ENCODE measurements at regions not wholly inside any gene's neighbourhood (a gene's known extent, or its start where the extent isn't known, plus 50 kb on each side); places are given as distances from the start of the nearest gene placed in this dataset.

DNA sequence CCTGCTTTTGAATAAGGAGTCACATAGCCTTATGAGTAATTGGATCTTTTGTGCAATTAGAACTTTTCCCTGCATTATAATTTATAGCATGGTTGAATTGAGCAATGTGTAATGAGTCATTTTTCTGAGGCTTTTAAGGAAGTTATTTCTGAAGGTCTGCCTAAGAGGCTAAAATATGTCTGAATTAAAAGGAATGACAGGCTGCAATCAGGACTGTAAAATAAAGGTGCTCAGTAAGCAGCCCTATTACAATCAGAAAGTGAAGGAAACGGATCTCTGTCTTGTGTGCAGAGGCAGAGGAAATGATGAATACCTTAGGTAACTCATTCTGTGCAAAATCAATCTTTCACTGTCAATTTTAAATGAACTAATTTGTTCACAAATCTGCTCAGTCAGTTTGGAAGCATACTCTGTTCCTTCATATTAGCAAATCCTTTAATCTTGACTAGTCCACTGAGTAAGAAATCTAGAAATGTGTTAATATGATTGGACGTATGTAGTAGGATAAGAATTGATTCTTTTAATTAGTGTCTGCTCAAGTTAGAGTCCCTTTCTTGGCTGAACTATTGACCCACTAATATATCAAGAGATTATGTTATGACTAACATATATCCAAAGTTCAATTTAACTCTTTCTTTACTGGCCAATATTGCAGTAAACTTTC is 290.1 kb downstream of the ZIC1 start:
- no peak for TF ChIP-seq CTCF (IDR thresholded peaks at IDR 0.05; ENCODE audit: low read depth, low read length, poor library complexity, severe bottlenecking)
- TF ChIP-seq EZH2phosphoT487 (IDR thresholded peaks at IDR 0.05; ENCODE audit: borderline replicate concordance, low read length) = no peak
